ENCODE measurements at regions not wholly inside any gene's neighbourhood (a gene's known extent, or its start where the extent isn't known, plus 50 kb on each side); places are given as distances from the start of the nearest gene placed in this dataset.

DNA sequence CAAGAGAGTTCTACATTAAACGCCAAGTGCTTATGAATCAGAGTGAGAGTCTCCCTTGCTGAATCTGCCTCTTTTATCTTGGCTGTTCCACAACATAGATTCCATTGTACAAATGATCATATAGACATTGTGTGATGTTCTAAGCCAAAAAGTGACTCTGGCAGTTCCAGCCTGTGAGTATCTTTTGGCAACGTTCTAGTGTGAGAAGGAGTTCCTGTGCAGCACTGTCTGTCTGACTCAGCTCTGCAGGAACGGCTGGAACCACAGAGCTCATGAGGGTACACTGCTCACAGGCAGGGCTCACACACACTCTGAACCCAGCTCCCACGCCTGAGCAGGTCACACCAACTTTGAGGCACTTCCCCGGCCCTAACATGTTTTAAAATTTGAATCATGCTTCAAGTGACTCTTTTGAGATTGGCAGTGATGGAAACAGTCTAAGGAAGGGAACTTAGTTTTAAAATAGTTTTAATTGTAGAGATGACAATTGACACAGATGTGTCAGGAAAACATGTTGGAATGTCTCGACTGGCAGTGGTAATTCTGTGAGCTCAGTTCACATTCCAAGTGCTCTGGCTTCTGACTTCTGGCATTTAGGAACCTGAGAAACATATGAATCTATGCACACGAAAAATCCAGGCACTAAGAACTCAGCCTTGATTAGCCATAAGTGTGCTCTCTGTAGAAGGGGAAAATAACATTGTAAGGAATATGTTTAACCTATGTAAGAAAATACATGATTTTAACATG, 272.0 kb downstream of the UQCRFS1 start:
- peak in 13 of 58 donors; percentile 3 to 65 (median 19) for DNase-seq

DNA sequence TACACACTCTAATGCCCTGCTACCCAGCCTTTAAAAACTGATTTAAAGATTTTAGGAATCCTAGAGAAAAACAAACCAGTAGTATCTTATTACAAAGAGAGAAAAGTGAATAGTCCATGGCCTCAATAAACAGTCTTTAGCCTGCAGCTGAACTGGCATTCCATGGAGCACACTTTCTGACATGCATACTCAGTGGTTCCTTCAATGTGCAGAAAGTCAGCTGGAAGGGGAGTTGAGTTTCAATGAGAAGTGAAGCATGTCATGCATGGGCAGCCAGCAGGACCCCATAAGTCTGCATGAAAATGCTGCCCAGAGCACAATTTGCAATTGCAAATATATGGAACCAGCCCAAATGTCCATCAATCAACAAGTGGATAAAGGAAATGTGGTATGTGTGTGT, 273.7 kb downstream of the UQCRFS1 start:
- no peak for DNase-seq

DNA sequence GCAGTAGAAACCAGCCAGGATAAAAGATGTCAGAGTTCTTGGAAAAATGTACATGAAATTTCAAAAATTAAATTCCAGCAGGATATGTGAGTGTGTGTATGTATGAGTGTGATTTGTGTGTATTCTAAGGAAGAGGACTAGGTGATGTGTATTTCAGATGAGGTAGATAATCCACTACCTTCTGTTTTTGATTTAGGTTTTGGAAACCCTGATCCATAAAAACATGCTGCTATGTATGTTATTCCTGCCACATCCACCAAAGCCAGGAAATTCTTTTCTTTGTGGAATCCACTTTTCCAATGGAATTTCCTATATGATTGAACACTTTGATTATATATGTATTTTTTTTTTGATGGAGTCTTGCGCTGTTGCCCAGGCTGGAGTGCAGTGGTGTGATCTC, 276.9 kb downstream of the UQCRFS1 start:
- DNase-seq, result no peak

DNA sequence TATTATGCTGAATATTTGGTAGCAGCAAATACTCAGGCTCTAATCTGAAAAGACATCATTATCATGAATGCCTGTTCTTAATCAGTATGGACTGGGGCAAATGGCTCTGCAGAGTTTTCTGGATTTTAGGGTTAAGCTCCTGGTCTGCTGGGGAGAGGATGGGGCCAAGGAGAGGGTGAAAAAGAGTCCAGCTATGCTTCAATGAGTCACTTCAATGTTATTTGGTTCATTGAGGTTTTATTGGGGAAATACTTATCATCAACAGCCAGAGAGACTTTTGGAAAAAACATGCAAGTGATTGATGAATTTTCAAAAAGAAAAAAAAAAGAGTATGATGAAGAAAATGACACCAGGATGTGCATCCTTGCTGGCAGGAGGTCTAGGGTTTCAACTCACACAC, 278.3 kb downstream of the UQCRFS1 start:
- no peak for DNase-seq

DNA sequence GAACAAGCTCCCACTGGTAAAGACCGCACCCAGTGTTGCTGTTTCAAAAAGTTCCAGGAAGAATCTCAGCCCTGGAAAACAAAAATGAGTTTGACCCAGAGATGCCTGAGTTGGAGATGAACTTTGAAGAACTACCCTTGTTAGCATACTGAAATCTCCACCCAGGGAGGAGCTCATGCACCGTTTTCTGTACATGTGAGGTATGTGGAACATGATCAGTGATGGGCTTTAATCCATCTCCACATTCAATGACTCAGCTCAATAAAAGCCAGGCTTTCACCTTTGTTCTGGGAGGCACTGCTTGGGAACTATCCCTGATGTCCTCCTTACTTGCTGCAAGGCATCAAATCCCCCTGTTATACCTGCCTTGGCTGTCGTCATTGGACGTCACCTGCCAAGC, 279.9 kb downstream of the UQCRFS1 start:
- DNase-seq, result no peak

DNA sequence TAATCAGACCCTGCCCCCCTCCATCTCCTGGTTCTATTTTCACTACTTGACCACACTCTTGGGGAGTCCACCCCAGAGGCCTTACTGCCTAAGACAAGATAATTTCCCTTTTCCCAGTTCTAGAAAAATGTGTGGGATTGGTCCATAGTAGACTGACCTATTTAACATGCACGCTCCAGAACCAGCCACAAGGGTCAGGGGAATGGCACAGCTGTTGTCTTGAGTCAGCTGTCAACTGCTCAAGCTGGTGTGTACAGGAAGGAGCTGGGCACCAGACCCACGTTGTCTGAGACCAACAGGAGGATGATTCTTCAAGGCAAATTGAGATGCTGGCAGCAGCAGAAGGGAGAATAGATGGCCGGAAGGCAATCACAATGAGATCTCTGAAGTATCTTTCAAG, 280.5 kb downstream of the UQCRFS1 start:
- DNase-seq, result no peak

DNA sequence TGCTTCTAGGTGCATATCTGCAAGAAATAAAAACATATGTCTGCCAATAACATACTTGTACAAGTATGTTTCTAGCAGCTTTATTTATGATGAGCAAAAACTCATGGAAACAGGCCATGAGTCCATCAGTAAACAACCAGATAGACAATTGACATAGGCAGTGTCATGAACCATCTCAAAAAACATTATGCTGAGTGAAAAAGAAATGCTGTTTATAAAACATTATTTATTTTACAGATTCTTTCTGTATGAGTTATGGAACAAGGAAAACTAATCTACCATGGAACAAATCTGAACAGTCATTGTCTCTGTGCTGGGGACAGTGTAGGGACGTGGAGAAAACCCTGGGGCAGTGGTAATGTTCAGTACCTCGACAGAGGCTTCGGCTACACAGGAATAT, 283.9 kb downstream of the UQCRFS1 start:
- no peak for DNase-seq

DNA sequence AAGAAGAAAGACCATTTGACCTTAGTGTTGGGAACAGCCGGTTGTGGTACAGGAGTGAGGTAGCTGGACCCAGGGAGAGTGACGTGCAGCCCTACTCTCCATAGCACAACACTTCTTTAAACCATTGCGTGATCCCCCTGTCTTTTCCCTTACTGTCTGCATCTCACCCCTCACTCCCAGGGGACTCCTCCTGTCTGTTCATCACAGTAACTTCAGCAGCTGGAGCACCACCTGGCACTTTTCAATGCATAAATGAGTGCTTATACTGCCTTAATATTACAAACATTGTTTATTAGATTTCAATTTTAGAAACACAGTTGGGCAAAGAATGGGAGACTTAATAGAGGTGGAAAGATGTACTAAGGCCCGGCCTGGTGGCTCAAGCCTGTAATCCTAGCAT, 285.5 kb downstream of the UQCRFS1 start:
- DNase-seq, result no peak

DNA sequence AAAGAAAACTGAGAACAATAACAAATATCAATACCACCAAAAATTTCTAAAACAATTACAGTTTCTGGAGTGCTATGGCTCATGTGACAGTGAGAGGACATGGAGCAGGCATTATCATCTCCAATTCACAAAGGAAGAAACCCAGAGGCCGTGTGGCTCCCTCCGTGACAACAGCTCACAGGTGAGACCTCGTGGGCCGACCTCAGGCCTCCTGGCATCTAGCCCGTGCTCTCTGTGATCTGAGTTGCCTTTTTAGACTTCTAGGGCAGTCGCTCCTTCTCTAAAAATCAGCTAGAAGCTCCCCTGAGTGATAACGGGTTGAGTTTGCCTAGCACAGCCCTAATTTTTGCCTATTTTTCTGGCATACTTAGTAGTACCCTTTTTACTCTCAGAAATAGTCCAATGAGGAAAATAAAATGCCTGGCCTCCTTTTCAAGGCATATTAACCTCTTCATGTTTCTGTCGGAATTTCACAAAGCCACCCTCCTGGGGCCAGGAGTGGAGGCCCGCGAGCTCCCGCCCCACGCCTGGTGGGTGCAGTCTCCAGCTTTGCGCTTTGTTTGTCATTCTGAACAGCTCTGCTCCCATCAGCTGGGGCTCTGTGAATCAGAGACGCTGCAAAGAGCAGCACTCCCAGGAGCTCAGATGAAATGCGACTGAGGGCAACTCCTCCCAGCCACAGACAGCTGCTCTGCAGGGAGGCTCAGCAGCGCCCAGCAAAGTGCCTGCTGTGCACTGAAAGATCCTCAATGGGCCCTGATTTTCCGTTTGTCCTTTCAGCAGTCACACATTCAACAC, 292.5 kb downstream of the UQCRFS1 start:
- peak in 14 of 58 donors; percentile 5 to 31 (median 8) for DNase-seq

DNA sequence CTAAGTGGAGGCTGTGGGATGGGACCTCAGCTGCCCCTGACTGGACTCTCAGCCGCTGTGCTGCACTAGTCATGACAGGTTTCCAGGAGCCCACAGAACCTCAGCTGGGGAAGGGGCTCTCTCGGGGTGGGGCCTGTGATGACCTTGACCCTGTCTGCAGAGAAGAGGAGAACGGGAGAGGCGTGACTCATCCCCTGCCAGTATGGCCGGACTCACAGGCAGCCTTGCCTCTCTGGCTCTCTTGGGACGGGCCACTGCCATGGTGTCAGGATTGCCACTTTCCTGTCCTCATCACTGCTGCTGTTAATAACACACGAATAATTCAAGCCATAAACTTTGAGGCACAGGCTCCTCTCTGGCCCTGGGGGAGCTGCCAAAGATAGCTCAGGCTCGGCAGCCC, 295.3 kb downstream of the UQCRFS1 start:
- no peak for DNase-seq

DNA sequence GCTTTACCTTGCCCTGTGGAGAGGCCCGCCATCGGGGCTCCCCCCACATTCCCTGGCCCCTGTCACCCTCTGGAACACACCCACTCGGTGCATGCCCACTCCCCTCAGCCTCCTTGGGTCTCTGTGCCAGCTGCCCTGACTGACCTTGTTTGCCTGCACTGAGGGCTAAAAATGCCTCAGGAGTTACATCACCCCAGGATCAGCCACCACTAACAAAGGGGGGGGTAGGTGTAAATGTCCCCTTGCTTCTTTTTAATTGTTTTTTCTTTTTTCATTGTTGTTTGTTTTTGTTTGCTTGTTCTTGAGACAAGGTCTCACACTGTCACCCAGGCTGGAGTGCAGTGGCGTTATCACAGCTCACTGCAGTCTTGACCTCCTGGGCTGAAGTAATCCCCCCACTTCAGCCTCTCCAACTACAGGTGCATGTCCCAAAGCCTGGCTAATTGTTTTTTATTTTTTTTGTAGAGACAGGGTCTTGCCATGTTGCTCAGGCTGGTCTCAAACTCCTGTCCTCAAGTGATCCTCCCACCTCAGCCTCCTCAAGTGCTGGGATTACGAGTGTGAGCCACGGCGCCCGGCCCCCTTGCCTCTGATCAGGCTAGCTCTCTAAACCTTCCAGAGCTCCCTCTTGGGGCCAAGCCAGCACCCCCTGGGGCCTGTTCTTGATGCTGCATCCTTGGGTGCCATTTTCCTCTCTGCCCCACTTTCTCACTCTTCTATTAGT, 297.1 kb downstream of the UQCRFS1 start:
- DNase-seq, result no peak

DNA sequence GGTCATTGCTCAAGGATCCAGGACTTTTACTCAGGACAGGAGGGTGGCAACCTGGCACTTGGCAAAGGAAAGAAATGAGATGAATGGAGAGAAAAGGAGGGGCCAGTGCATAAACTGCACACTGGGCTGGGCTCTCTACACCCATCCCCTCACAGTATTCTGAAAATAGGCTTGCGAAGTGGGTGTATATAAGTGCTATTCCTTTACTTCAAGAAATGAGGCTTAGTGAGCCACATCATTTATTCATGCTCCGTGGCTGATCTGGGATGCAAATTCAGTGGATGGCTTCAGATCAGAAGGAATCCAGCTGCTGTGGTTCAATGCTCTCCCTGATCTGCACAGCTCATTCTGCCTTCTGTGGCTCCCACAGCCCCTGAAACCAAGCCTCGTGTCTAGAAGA, 297.7 kb downstream of the UQCRFS1 start:
- no peak for DNase-seq

DNA sequence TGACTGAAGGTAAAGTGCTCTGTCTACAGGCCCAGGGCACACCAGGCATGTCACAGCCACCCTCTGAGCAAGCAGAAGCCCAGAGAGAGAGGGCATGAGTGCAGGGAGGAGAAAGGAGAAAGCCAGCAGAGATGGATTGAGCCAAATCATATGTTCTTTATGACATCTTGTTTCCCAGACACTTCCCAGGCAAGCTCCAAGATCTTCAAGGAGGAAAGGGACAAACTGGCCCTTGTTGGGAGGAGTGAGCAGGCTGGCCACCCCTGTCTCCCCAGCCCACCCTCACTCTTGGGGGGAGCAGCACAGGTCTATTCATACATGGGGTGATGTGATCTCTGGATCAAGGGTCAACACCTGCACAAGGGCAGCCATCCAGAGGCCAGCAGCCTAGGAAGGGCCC, 298.8 kb downstream of the UQCRFS1 start:
- DNase-seq, result no peak

DNA sequence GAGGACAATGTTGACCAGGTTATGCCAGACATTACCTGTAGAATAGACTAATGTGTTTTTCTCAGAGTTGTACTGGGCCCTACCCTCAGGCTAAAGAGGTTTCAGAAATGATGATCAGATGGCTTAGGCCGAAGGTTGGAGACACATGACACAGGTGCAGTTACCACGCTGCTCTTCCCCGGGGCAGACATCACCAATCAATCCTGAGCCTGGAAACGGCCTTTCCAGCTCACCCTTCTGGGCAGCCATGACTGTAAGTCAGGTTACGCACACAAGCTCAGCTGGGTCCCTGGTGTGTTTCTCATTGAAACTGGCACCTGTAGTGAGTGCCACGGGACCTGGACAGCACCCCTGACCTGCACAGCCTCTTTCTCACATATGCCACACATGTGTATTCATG, 299.3 kb downstream of the UQCRFS1 start:
- no peak for DNase-seq

DNA sequence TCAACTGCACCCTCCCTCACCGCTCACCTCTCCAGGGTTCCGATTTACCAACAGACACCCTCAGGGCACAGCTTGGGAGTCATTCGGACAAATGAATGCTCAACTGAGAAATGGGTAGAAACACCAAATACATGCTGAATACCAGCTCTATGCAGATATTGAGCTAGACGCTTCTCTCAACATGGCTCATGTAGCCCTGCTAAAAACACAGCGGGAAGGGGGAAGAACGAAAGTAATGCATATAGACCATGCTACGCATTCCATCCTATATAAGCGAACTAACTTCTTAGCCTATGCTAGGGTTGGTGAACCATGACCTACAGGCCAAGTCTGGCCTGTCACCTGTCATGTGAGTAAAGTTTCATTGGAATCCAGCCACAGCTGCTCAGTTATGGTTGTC, 304.0 kb downstream of the UQCRFS1 start:
- DNase-seq, result no peak

DNA sequence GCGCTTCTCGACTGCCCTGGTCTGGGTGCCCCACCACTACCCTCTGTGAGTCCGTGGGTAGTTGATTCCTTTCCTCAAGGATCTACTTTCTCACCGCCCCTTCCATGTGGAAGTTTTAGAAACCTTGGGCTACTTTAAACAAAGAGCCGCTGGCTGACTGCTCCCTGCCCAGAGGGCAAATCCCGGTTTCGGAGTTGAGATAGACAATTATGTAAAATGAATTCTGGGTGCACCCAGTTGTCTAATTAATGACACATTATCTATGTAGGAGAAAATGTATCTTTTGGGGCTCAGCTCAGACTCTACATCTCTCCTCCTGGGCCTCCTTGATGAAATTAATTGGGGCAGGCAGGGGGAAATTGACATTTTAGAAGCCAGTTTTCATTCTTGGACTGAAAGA, 305.4 kb downstream of the UQCRFS1 start:
- no peak for DNase-seq

DNA sequence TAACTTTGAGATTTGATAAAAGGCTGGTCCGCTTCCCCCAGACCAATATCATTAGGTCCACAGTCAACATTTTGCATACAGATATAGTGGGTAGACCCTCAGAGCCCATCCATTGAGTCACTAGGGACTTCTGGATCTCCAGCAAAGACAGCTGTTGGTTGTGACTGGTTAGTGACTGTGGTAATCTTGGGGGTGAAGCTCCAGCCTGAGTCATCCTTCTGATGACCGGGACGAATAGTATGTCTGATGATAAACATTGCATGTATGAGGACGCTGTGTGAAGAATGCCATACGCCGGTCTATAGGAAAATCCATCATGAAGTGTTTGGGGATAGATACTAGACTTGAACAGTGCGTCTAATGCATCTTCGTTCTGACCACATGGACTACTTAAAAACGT, 307.0 kb downstream of the UQCRFS1 start:
- DNase-seq, result no peak

DNA sequence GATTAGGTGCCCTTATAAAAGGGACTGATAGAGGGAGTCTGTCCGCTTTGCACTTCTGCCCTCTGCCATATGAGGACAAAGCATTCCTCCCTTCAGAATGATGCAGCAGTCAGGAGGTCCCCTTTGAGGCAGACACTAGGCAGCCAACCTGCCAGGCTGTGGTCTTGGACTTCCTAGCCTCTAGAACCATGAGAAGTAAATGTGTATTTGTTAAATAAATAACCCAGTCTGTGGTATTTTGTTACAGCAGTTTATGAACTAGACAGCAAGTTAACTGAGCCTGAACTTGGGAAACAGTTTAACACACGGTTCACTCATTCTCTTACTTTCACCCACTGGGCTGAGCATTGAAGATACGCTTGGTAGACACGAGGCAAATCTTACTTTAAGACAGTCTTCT, 313.2 kb downstream of the UQCRFS1 start:
- no peak for DNase-seq

DNA sequence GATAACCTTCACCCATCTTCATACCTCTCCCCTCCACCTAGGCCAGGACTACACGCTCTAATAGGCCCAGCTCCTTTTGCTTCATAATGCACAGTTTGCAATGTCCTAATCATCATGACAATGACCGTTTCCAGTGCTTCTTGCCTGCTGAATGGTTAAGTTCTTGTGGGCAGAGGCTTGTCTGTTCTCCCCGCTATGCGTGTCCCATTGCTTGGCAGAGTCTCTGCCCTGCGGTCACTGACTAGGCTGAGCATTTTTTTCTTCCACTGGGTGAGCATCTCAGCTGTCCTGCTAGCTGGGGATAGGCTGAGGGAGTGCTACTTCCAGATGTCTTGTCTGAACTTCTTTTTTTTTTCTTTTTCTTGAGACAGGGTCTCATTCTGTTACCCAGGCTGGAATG, 314.7 kb downstream of the UQCRFS1 start:
- DNase-seq, result no peak

DNA sequence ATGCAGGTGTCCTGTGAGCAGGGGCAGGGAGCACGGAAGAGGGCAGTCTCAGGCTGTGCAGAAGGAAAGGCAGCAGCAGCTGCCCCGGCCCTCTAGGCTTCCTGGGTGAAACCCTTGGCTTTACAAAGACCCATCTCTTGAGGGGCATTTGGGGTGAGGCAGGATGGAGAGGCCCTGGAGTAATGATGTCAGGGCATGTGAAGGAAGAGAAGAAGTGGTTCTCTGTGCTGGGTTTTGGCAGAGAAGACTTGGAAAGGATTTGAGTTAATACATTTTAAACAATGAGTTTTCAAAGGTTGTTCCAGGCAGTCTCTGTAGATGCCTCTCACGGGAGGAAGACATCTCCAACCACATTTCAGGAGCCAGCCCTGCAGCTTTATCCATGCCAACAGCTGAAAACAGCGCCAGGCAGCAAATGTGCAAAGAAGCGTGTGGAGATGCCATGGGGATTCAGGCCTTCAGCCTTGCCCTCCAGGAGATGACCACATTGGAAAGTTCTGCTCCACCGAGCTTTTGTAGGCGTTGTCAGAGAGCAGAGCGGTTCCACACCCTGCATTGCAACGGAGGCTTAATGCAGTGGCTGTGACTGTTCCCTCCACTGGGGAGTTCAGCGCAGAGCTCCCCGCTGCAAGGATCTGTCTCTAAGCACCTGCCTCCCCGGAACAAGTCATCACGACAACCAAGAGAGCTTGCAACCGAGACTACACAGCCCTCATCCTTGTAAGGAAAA, 322.8 kb downstream of the UQCRFS1 start:
- peak in 9 of 58 donors; percentile 5 to 52 (median 13) for DNase-seq

DNA sequence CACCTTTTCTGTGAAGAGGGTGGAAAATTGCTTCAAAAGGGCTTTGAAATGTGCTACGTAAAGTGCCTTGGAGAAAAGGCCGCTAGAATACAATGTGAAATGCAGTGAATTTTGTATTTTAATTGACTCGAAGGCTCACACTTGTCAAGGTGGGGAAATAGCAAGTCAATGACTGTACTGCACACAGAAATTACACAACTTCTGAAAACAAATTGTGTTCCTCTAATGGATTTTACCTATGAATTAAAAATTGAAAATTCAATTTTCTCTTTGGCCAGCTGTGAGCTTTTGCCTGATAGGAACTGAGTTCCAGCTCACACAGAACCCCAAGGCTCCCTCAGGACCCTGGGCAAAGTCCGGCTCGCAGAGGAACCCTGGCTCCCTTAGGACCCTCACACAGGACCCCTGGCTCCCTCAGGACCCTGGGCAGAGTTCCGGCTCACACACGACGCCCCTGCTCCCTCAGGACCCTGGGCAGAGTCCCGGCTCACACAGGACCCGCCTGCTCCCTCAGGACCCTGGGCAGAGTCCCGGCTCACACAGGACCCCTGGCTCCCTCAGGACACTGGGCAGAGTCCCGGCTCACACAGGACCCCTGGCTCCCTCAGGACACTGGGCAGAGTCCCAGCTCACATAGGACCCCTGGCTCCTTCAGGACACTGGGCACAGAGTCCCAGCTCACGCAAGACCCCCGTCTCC, 324.9 kb downstream of the UQCRFS1 start:
- peak in 1 of 58 donors; percentile 11 for DNase-seq

Data from anterior cingulate cortex (tissue), 58 donors.